Activated CD8-positive, alpha-beta memory T cell treated with anti-CD3 and anti-CD28 coated beads for 48 hours (primary cell): ENCODE measurements at regions not wholly inside any gene's neighbourhood (a gene's known extent, or its start where the extent isn't known, plus 50 kb on each side); places are given as distances from the start of the nearest gene placed in this dataset.
"Not testable (repeated sequence)": the region's sequence is repeated elsewhere in the genome, so short reads cannot be mapped to it uniquely, and the experiment has no call there.

ENCODE experiments used
- DNase-seq, 3 experiments: peaks; one replicate each; pipeline ENCODE4 v3.0.0-alpha.2; 2020; ENCODE audit warnings: low read depth in 2 of 3, low spot score in 2 of 3

- no peak for DNase-seq
Observed at GRCh38 chr5:152527358-152528052, 122.4 kb upstream of the NMUR2 start.

GRCh38 chr5:152529440-152529839, 124.4 kb upstream of the NMUR2 start:
- no peak for DNase-seq

GRCh38 chr5:152532714-152533113, 127.6 kb upstream of the NMUR2 start:
- DNase-seq = no peak

- no peak for DNase-seq
Observed at GRCh38 chr5:152534641-152535040, 129.6 kb upstream of the NMUR2 start.

GRCh38 chr5:152542741-152543140, 137.7 kb upstream of the NMUR2 start:
- DNase-seq = no peak

- no peak for DNase-seq
Observed at GRCh38 chr5:152546493-152546892, 141.4 kb upstream of the NMUR2 start.

GRCh38 chr5:152547202-152547601, 142.1 kb upstream of the NMUR2 start:
- DNase-seq = no peak

- no peak for DNase-seq
Observed at GRCh38 chr5:152549709-152550108, 144.6 kb upstream of the NMUR2 start.

GRCh38 chr5:152551061-152551460, 146.0 kb upstream of the NMUR2 start:
- no peak for DNase-seq

- no peak for DNase-seq
Observed at GRCh38 chr5:152556784-152557183, 151.7 kb upstream of the NMUR2 start.

GRCh38 chr5:152560512-152561137, 155.5 kb upstream of the NMUR2 start:
- DNase-seq = no peak

GRCh38 chr5:152568016-152568415, 162.9 kb upstream of the NMUR2 start:
- DNase-seq = no peak

- DNase-seq = no peak
Observed at GRCh38 chr5:152572812-152573211, 167.7 kb upstream of the NMUR2 start.

- no peak for DNase-seq
Observed at GRCh38 chr5:152584103-152584502, 179.0 kb upstream of the NMUR2 start.

GRCh38 chr5:152592416-152592815, 187.3 kb upstream of the NMUR2 start:
- DNase-seq = no peak

- no peak for DNase-seq
Observed at GRCh38 chr5:152593388-152593787, 188.3 kb upstream of the NMUR2 start.

GRCh38 chr5:152595405-152595804, 190.3 kb upstream of the NMUR2 start:
- DNase-seq = no peak

GRCh38 chr5:152599096-152599495, 194.0 kb upstream of the NMUR2 start:
- DNase-seq = no peak

GRCh38 chr5:152601806-152602732, 197.0 kb upstream of the NMUR2 start:
- no peak for DNase-seq

- not testable (repeated sequence) for DNase-seq
Observed at GRCh38 chr5:152606050-152606449, 201.0 kb upstream of the NMUR2 start.

- no peak for DNase-seq
Observed at GRCh38 chr5:152606776-152607364, 201.8 kb upstream of the NMUR2 start.
